NCI-H1417 (cell line): ENCODE measurements at regions not wholly inside any gene's neighbourhood (a gene's known extent, or its start where the extent isn't known, plus 50 kb on each side); places are given as distances from the start of the nearest gene placed in this dataset.

Source experiments
- DNase-seq, 3 experiments: peaks; one replicate each; lab custom pipeline; 2025; lab: John Stamatoyannopoulos, UW

GRCh38 chr11:112810951-112811350, 150.3 kb upstream of the NCAM1 start:
- no peak for DNase-seq

GRCh38 chr11:112811783-112812182, 149.4 kb upstream of the NCAM1 start:
- no peak for DNase-seq

- no peak for DNase-seq
These were observed 148.5 kb upstream of the NCAM1 start for GRCh38 chr11:112812729-112813128.

GRCh38 chr11:112814168-112814567, 147.1 kb upstream of the NCAM1 start:
- DNase-seq = no peak

GRCh38 chr11:112817376-112817775, 143.8 kb upstream of the NCAM1 start:
- no peak for DNase-seq

GRCh38 chr11:112822478-112823274, 138.5 kb upstream of the NCAM1 start:
- DNase-seq = peak in 1 of 3 experiments; percentile 47

- DNase-seq = no peak
These were observed 135.2 kb upstream of the NCAM1 start for GRCh38 chr11:112826026-112826425.

- no peak for DNase-seq
These were observed 134.4 kb upstream of the NCAM1 start for GRCh38 chr11:112826788-112827187.

- peak in 2 of 3 experiments; percentile 1 to 15 for DNase-seq
These were observed 132.8 kb upstream of the NCAM1 start for GRCh38 chr11:112828421-112828820.

- no peak for DNase-seq
These were observed 131.1 kb upstream of the NCAM1 start for GRCh38 chr11:112829971-112830654.

- no peak for DNase-seq
These were observed 130.2 kb upstream of the NCAM1 start for GRCh38 chr11:112831041-112831440.

- no peak for DNase-seq
These were observed 129.1 kb upstream of the NCAM1 start for GRCh38 chr11:112831969-112832766.

- DNase-seq = peak in 2 of 3 experiments; percentile 31 to 64
These were observed 126.9 kb upstream of the NCAM1 start for GRCh38 chr11:112834277-112834755.

- peak in 1 of 3 experiments; percentile 9 for DNase-seq
These were observed 125.5 kb upstream of the NCAM1 start for GRCh38 chr11:112835591-112836255.

- no peak for DNase-seq
These were observed 125.0 kb upstream of the NCAM1 start for GRCh38 chr11:112836256-112836602.

- DNase-seq = peak; percentile 7 to 52 (median 14)
These were observed 123.9 kb upstream of the NCAM1 start for GRCh38 chr11:112837162-112837826.

- DNase-seq = no peak
These were observed 122.2 kb upstream of the NCAM1 start for GRCh38 chr11:112839051-112839450.

GRCh38 chr11:112841729-112842128, 119.5 kb upstream of the NCAM1 start:
- no peak for DNase-seq

GRCh38 chr11:112842151-112842550, 119.1 kb upstream of the NCAM1 start:
- DNase-seq = no peak

- DNase-seq = no peak
These were observed 116.7 kb upstream of the NCAM1 start for GRCh38 chr11:112844517-112844916.

- no peak for DNase-seq
These were observed 113.7 kb upstream of the NCAM1 start for GRCh38 chr11:112847568-112847967.
